WI38 (cell line): ENCODE measurements at regions not wholly inside any gene's neighbourhood (a gene's known extent, or its start where the extent isn't known, plus 50 kb on each side); places are given as distances from the start of the nearest gene placed in this dataset.
A peak's percentile ranks its signal among the peaks of the same experiment; 100 is the strongest.

Experiments used
- H3K4me3 ChIP-seq: 2 replicates; pipeline ENCODE4 v1.5.1; 2011; ENCODE audit warnings: low read depth, mild to moderate bottlenecking, control low read depth, low read length
- TF ChIP-seq, protein P1 (sequence below): IDR thresholded peaks from 2 replicates; pipeline ENCODE4 v1.5.1; 2012; ENCODE audit warnings: low read depth, mild to moderate bottlenecking, control low read depth, low read length

GRCh38 chr20:8073024-8073832, 53.7 kb upstream of the TMX4 start:
- TF ChIP-seq, protein P1, sequence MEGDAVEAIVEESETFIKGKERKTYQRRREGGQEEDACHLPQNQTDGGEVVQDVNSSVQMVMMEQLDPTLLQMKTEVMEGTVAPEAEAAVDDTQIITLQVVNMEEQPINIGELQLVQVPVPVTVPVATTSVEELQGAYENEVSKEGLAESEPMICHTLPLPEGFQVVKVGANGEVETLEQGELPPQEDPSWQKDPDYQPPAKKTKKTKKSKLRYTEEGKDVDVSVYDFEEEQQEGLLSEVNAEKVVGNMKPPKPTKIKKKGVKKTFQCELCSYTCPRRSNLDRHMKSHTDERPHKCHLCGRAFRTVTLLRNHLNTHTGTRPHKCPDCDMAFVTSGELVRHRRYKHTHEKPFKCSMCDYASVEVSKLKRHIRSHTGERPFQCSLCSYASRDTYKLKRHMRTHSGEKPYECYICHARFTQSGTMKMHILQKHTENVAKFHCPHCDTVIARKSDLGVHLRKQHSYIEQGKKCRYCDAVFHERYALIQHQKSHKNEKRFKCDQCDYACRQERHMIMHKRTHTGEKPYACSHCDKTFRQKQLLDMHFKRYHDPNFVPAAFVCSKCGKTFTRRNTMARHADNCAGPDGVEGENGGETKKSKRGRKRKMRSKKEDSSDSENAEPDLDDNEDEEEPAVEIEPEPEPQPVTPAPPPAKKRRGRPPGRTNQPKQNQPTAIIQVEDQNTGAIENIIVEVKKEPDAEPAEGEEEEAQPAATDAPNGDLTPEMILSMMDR: no peak
- H3K4me3 ChIP-seq: no peak overlapping the region

DNA sequence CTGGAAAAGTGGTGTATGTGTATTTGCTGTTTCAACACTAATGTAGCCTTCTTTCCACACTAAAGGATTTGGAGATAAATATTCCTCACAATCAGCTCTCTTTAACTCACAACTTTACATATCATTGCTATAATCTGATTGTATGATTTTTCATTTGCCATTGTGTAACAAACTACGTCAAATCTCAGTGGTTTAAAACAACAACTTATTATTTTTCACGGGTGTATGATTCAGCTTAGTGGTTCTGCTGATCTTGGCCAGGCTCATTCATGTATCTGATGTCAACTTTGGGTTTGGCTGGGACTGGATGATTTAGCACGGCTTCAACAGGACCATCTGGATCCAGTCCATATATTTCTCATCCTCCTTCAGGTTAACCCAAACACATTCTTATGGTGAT, 55.4 kb upstream of the TMX4 start:
- TF ChIP-seq, protein P1: no peak
- no peak overlapping the region for H3K4me3 ChIP-seq

GRCh38 chr20:8076306-8077136, 55.5 kb upstream of the PLCB1 start:
- no peak overlapping the region for H3K4me3 ChIP-seq
- TF ChIP-seq, protein P1: no peak

DNA sequence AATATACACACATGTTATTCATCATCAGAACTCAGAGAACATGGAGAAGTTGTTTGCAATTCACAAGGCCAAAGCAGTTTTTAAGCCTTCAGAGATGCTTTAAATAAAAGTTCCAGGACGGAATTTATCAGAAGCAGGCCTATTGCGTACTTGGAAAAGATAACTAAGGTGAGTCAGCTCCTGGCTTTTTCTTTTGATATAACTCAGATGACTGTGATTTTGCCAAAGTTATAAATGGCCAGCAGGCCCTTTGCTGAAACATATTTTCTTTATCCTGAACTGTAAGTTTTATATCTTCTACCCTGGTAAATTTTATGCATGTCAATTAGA, 55.0 kb upstream of the PLCB1 start:
- no peak overlapping the region for H3K4me3 ChIP-seq
- TF ChIP-seq, protein P1: no peak

DNA sequence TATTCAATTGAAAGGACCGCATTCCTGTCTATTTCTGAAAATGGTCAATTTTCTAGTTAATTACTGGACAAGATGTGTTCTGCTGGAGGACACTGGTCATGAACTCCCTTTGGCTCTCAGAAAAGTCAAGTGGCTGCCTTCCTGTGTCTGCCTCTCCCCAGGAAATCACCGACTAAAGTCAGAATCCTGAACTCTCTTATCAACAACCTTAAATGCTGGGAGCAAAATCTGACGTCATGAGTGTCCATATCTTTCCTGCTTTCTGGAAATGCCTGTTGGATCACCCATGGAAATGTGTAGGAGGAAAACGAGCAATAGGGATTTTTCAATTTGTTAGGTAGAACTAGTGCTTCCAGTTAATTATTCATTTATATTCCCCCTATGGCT, 53.5 kb upstream of the PLCB1 start:
- no peak overlapping the region for H3K4me3 ChIP-seq

DNA sequence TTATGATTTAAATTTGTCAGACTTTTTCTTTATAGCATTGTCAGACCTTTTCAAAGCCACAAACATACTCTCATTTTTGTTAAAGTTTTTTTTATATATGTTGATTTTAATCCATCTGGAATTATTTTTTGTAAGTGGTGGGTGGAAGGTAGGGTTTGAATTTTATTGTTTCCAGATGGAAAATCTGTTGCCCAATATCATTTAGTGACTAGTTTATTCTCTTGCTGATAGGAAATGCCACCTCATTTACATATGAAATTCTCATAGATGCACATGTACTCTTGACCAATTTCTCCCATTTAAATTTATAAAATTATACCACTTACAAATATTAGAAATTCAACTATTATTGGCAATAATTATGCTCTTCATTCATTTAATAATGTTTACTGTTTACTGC, 52.1 kb upstream of the PLCB1 start:
- TF ChIP-seq, protein P1: no peak
- H3K4me3 ChIP-seq: no peak overlapping the region

More for the DNA sequence above, 53.5 kb upstream of the PLCB1 start:
- TF ChIP-seq, protein P1: no peak

DNA sequence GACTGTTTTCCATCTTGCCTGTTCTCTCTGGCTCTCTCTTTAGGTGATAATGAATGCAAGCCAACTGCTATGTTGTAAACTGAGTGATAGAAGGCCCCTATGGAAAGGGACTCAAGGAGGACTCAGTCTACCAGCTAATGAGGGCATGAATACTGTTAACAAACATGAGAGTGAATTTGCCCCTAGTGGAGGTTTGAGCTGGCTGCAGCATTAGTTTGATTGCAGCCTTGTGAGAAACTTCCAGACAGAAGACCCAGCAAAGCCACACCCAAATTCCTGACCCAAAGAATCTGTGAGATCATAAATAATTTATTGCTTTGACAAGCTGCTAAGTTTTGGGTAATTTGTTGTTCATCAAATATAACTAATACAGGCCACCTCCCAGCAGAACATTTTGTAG, 50.0 kb upstream of the PLCB1 start:
- no peak overlapping the region for H3K4me3 ChIP-seq
- TF ChIP-seq, protein P1: peak; percentile 19; the same call in 1 of the 2 replicates
